GM12873 (cell line): ENCODE measurements at regions not wholly inside any gene's neighbourhood (a gene's known extent, or its start where the extent isn't known, plus 50 kb on each side); places are given as distances from the start of the nearest gene placed in this dataset.

ENCODE experiments used
- CTCF ChIP-seq: IDR thresholded peaks from 2 replicates; pipeline ENCODE4 v1.5.1; 2012; ENCODE audit warnings: low read depth, mild to moderate bottlenecking, moderate library complexity, low read length, control low read depth; ENCODE audit not compliant: insufficient read depth; ENCODE audit errors: missing control alignments

GRCh38 chr6:15073344-15073789 is 172.5 kb upstream of the JARID2 start:
- TF ChIP-seq CTCF, result no peak

- no peak for TF ChIP-seq CTCF
These were observed 171.9 kb upstream of the JARID2 start for GRCh38 chr6:15073883-15074465.

GRCh38 chr6:15074806-15075205 is 171.1 kb upstream of the JARID2 start:
- TF ChIP-seq CTCF, result no peak

- TF ChIP-seq CTCF, result no peak
These were observed 169.3 kb upstream of the JARID2 start for GRCh38 chr6:15076565-15076964.

GRCh38 chr6:15077006-15077405 is 168.9 kb upstream of the JARID2 start:
- no peak for TF ChIP-seq CTCF

GRCh38 chr6:15077961-15078360 is 167.9 kb upstream of the JARID2 start:
- TF ChIP-seq CTCF, result no peak

- TF ChIP-seq CTCF, result no peak
These were observed 166.5 kb upstream of the JARID2 start for GRCh38 chr6:15079288-15079817.
